ENCODE measurements at regions not wholly inside any gene's neighbourhood (a gene's known extent, or its start where the extent isn't known, plus 50 kb on each side); places are given as distances from the start of the nearest gene placed in this dataset.
A peak's percentile ranks its signal among the peaks of the same experiment; 100 is the strongest.
"Not testable (repeated sequence)": the region's sequence is repeated elsewhere in the genome, so short reads cannot be mapped to it uniquely, and the experiment has no call there.

- DNase-seq, result no peak
Observed at GRCh38 chr6:56904068-56904467, 50.8 kb upstream of the BEND6 start.

DNA sequence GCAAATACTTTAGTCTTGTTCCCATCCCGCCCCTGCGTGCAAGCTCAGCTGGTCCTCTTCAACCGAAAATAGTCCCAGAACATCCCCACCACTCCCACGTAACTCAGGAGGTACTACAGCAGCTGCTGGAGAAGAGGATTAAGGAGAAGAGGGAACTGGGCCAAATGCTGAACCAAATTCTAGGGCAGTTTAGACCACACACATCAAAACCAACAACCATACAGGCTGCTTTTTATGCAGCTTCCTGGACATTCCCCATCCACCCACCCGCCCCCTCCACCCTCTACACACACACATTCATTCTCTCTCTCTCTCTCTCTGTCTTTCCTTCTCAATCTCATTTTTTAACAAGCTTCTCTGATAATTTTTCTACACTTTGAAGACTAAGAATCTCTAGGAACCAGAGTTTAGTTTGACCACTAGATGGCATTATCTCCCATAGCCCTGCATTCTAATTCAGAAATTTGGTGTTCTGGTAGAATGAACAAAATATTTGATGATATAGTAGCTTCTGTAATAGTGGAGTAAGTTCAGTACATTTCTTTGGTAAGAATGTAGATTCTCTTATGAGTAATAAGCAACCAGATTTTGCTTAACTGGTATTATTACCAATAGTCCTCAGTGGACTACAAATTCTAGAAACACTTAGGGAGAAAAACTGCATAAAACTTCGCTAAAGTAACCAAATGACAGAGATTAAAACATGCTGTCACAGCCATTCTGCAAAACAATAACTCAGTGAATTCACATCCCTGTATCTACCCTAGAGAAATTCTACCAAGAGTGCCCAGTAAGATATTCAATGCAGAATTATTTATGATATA lies 52.1 kb upstream of the BEND6 start:
- peak; percentile 16 for DNase-seq

DNA sequence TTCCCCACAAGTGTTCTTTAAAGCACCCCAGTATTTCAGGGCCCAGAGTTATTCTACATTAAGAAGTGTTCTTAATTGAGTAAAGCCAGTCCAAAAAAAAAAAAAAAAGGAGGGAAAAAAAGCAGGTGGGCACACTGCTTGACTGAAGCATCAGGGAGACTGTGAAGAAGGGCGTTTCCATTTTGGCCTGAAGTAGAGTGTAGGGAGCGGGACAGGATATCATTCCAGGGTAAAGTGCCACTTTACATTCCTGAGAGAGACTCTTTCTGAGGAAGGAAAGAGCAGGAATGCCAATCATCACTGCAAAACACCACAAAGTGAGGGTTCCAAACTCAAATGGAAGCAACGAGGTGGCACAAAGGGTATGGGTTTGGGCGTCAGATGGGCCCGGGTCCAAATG lies 54.1 kb upstream of the BEND6 start:
- no peak for DNase-seq

GRCh38 chr6:56899753-56900152 lies 55.2 kb upstream of the BEND6 start:
- no peak for DNase-seq

DNA sequence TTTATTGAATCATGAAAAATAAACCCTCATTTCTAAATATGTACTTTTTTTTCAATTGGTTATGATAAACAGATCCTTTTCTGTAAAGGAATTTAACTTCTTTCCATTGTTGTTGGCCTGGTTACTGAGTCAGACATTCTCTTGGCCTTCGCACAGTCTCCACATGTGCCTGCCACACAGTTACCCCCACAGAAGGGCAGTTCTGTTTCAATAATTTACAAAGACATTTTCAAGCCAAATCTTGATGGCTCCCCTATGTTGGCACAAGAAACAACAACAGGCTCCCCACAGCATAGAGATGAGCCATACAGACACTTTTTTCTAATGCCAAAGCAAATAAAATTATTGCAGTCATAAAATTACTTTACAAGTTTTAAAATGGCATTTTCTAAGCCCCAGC lies 55.6 kb upstream of the BEND6 start:
- no peak for DNase-seq

DNA sequence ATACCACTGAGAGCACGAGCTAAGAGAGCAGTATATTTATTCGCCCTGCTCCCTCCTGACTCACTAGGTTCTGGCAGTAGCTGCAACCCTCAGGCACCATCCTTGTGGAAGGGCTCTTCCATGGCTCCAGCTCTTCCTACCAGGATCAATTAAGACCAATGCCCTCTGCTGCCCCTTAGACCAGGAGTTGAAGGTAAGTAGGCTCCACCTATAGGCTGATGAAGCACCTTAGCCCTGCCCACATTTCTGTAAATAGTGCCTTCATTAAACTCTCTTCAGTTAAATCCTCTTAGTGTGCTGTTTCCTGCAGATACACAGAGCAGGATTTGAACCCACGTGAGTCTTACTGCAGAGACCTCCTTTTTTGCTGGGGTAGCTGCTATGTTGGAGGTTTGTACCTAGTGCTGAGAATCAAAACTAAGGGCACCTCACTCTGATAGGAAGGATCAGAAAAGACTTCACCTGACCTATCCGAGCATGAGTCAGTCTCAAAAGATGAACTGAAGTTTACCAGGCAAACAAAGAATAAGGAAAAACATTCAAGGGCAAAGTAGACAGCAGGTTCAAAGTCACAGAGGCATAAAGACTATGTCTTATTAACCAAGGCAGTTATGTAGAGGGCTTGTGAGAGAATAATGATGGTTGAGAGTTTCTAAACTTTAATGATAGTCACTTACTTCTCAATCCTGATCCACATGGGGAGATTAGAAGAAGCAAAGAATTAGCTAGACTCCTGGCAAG lies 56.9 kb upstream of the BEND6 start:
- no peak for DNase-seq

DNA sequence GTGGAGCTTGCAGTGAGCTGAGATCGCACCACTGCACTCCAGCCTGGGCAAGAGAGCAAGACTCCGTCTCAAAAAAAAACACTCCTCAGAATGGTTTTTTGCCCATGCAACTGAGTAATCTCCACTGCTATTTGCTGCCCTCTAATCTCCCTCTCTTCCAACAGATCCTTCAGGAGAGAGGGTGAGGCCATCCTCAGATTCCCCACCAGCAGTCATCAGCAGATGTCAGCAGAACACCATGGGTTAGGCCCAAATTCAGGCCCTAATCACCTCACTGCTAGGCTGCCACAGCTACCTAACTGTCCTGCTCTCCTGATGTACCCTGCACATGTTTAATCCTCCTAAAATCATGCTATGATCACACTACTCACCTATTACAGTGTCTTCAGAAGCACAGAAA lies 63.2 kb upstream of the BEND6 start:
- no peak for DNase-seq

GRCh38 chr6:56890683-56891429 lies 64.1 kb upstream of the BEND6 start:
- no peak for DNase-seq

DNA sequence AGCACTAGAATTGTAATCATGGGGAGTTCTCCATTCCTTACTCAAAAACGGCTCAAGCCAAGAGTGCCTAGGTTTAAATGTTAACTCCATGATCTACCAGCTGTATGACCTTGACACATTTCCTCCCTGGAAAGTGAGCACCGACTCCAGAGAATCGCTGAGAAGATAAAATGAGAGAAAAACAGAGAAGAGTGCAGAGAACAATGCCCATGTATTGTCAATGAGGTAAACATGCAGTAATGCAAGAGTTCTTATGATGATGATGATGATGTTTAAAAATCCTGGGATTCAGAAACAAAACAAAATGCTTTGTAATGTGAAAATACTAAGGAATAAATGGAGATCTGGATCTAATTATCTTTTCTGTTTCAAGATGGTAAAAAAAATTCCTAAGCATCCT lies 64.8 kb upstream of the BEND6 start:
- no peak for DNase-seq

- DNase-seq, result no peak
Observed at GRCh38 chr6:56889492-56889891, 65.4 kb upstream of the BEND6 start.

- DNase-seq, result no peak
Observed at GRCh38 chr6:56888687-56889086, 66.2 kb upstream of the BEND6 start.

GRCh38 chr6:56887086-56887485 lies 67.8 kb upstream of the BEND6 start:
- no peak for DNase-seq

DNA sequence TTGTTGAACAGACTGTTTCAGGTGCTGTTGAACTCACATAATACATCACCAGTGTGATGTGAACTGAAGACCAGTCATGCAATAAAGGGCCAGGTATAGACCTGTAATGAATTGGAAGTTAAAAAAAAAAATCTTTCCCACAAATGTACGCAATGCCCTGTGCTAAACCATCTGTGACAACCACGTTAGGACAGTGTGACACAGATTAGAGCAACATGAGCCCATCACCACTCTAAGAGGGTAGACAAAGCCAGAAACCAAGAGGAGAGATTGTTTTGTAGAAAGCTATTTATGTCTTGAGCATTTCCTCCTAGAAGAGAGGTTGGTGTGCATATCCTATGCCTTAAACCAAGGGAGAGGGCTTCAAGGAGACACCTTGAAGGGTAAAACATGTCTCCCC lies 77.0 kb upstream of the BEND6 start:
- no peak for DNase-seq

DNA sequence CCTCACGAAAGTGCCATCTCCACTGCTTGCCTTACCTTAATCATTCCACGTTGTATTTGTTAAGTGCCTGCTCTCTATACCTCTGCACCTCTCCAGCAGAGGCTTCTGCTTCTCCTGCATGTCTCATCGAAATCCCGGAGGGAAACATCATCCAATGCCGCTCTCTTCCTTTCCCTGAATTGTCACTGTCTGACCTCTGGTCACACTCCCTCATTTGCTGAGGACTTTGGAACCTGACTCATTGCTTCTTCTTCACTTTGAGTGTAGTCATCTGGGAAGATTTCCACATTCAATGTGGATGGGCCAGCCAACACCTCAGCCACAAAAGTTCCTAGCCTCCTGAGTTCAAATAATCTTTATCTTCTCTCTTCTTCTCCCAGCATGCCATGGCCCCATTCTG lies 78.9 kb upstream of the BEND6 start:
- no peak for DNase-seq

- no peak for DNase-seq
Observed at GRCh38 chr6:56875523-56875922, 79.4 kb upstream of the BEND6 start.

GRCh38 chr6:56874328-56874727 lies 80.6 kb upstream of the BEND6 start:
- DNase-seq, result no peak

DNA sequence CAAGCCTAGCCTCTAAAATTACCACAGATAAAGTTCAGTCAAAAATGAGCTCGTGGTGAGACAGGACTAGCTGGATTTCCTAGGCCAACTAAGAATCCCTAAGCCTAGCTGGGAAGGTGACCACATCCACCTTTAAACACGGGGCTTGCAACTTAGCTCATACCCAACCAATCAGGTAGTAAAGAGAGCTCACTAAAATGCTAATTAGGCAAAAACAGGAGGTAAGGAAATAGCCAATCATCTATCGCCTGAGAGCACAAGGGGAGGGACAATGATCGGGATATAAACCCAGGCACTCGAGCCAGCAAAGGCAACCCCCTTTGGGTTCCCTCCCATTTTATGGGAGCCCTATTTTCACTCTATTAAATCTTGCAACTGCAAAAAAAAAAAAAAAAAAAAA lies 84.9 kb upstream of the BEND6 start:
- DNase-seq, result not testable (repeated sequence)

DNA sequence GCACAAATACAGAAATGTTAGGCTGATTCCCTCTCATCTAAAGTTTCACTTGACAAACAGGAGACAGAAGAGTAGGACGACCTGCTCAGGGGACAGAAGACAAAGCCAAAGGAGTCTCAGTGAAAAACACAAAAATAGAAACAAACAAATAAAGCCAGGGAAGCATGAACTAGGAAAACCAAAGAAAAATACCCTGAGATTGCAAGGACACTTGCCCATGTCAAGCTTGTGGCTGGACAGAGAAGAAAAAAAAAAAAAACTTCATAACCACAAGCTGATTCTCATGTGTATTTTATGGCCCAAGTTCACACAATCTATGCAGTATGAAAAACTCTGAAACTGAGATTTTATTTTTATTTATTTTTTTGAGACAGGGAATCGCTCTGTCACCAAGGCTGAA lies 85.6 kb upstream of the BEND6 start:
- DNase-seq, result no peak

- no peak for DNase-seq
Observed at GRCh38 chr6:56868687-56869086, 86.2 kb upstream of the BEND6 start.

DNA sequence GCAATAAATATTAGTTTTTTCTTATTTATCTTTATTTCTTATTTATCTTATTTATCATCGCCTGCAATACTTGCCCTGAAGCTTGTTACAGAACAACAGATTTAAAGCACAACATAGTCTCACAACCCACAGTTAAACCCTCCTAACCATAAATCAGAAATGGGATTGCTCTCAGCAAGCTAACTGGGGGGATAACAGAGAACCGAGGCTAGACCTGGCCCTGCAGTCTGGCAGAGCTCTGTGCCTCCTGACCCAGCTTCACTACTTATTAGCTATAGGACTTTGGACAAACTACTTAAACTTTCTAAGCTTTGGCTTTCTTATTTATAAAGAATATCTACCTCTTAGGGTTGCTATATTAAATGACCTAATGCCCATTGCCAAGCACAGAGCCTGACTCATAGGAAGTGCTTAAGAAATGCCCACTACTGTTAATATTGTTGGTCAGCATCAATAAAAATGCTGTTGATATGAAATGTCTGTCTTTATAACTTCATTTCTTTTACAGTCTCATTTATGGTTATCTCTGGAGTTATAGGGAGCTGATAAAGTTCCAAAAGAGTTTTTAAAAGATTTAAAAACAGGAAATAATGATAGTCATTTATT lies 87.9 kb upstream of the BEND6 start:
- DNase-seq, result no peak

- DNase-seq, result no peak
Observed at GRCh38 chr6:56865081-56865875, 89.6 kb upstream of the BEND6 start.

GRCh38 chr6:56864171-56864616 lies 90.7 kb upstream of the BEND6 start:
- DNase-seq, result no peak
